Type B pancreatic cell (in vitro differentiated cells): ENCODE measurements at regions not wholly inside any gene's neighbourhood (a gene's known extent, or its start where the extent isn't known, plus 50 kb on each side); places are given as distances from the start of the nearest gene placed in this dataset.

Experiments
- DNase-seq: peaks from one replicate; pipeline ENCODE4 v3.0.0; 2021; ENCODE audit warnings: mixed read lengths; ENCODE audit not compliant: unreplicated experiment; ENCODE audit errors: extremely low spot score
- H3K27ac Mint-ChIP-seq: 2 replicates; pipeline ENCODE4 v1.8.0; 2021; ENCODE audit warnings: mild to moderate bottlenecking, mixed read lengths
- H3K27me3 Mint-ChIP-seq: 2 replicates; pipeline ENCODE4 v1.8.0; 2021; ENCODE audit warnings: mixed read lengths
- H3K36me3 Mint-ChIP-seq: 2 replicates; pipeline ENCODE4 v1.8.0; 2021; ENCODE audit warnings: mixed read lengths
- H3K4me1 Mint-ChIP-seq: one replicate; pipeline ENCODE4 v1.8.0; 2021; ENCODE audit warnings: mixed read lengths; ENCODE audit not compliant: unreplicated experiment
- H3K4me3 Mint-ChIP-seq: 2 replicates; pipeline ENCODE4 v1.8.0; 2021; ENCODE audit warnings: mild to moderate bottlenecking, mixed read lengths
- H3K9me3 Mint-ChIP-seq: 2 replicates; pipeline ENCODE4 v1.8.0; 2021; ENCODE audit warnings: mixed read lengths
- TF ChIP-seq, protein P1 (sequence below): fragments of 200-600 bp; sonication (generic); conservative IDR thresholded peaks from 2 replicates; pipeline ENCODE4 v1.5.0; 2021; ENCODE audit warnings: antibody characterized with exemption, mild to moderate bottlenecking

DNA sequence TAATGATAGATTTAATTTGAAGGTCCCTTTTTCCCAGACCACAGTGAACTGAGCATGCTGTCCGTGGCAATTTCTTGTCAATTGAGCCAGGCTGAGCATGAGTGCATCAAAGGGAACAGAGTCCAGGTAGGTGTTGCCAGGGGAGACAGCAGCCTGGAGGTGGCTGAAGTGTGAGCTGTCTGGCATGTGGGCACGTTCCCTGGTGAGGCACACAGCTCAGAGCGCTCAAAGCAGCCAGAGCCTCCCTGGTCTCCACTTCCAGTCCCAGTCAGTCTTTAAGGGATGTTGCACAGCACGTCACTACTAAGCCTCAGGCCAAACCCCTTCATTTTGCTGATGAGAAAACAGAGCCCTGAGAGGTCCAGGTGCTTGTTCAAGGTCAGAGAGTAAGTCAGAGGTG, 251.4 kb downstream of the MATN1 start:
- Mint-ChIP-seq H3K4me3 (no peak overlapping the region), H3K9me3 (no peaks in the 10 kb centered on the region), H3K27me3 (peaks cover 25% of the 10 kb centered on the region), H3K36me3 (no peaks in the 10 kb centered on the region), H3K27ac (no peak overlapping the region), H3K4me1 (peaks cover 7% of the 10 kb centered on the region)
- no peak for DNase-seq
- TF ChIP-seq, protein P1, sequence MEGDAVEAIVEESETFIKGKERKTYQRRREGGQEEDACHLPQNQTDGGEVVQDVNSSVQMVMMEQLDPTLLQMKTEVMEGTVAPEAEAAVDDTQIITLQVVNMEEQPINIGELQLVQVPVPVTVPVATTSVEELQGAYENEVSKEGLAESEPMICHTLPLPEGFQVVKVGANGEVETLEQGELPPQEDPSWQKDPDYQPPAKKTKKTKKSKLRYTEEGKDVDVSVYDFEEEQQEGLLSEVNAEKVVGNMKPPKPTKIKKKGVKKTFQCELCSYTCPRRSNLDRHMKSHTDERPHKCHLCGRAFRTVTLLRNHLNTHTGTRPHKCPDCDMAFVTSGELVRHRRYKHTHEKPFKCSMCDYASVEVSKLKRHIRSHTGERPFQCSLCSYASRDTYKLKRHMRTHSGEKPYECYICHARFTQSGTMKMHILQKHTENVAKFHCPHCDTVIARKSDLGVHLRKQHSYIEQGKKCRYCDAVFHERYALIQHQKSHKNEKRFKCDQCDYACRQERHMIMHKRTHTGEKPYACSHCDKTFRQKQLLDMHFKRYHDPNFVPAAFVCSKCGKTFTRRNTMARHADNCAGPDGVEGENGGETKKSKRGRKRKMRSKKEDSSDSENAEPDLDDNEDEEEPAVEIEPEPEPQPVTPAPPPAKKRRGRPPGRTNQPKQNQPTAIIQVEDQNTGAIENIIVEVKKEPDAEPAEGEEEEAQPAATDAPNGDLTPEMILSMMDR = no peak

DNA sequence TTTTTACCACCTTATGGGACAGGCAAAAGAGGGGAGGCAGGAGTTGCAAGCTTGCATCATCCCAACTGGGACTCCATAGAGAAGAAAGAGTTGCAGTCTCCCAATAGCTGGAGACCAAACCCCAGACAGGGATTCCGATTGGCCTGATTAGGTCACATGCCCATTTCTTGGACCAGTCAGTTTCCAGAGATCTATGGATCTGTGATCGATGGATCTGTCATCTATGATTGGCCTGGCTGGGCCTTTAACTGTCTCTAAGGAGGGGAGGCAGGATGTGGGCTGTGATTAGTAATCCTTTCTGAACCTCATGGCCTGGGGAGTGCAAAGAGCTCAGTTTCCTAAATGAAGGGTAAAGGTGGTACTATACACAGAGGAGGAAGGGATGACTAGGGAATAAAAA, 252.1 kb downstream of the MATN1 start:
- no peak overlapping the region for H3K4me3 Mint-ChIP-seq
- TF ChIP-seq, protein P1 = no peak
- no peak overlapping the region for H3K27ac Mint-ChIP-seq
- no peaks in the 10 kb centered on the region for H3K36me3 Mint-ChIP-seq
- H3K4me1 Mint-ChIP-seq = peaks cover 7% of the 10 kb centered on the region
- no peaks in the 10 kb centered on the region for H3K9me3 Mint-ChIP-seq
- no peak for DNase-seq
- peaks cover 24% of the 10 kb centered on the region for H3K27me3 Mint-ChIP-seq

DNA sequence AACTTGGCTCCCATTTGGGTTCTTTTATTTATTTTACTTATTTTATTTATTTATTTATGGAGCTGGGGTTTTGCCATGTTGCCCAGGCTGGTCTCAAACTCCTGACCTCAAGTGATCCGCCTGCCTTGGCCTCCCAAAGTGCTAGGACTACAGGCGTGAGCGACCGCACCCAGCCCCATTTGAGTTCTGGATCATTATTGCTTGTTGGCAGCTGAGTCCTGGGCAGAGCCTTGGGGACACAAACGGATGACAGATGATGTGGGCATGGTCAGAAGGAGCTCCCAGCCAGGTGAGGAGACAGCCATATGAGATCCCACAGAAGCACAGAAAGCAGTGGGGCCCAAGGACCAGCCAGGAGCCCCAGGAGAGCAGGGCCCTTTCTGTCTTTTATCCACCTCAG, 254.0 kb downstream of the MATN1 start:
- H3K4me3 Mint-ChIP-seq = no peak overlapping the region
- peaks cover 6% of the 10 kb centered on the region for H3K4me1 Mint-ChIP-seq
- H3K36me3 Mint-ChIP-seq = no peaks in the 10 kb centered on the region
- H3K27me3 Mint-ChIP-seq = peaks cover 9% of the 10 kb centered on the region
- H3K27ac Mint-ChIP-seq = no peak overlapping the region
- TF ChIP-seq, protein P1 = no peak
- H3K9me3 Mint-ChIP-seq = no peaks in the 10 kb centered on the region
- no peak for DNase-seq

DNA sequence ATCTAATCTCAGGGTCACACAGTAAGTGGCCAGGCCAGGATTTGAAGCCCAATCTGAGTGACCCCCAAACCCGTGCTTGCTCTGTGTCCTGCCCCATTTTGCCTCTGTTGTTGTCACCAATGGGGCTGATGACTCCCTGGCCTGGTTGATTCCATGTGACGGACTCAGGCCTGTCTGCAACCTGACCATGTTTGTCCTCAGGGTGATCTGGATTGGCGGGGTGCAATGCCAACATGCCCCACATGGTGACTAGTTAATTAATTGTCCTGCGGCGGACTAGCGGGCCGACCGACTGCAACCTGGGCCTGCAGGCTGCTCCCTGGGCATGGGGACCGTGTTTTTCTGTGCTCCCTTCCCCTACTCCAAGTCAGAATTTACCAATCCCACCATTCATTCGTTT, 256.3 kb downstream of the MATN1 start:
- H3K36me3 Mint-ChIP-seq = no peaks in the 10 kb centered on the region
- TF ChIP-seq, protein P1 = no peak
- DNase-seq = no peak
- peaks cover 3% of the 10 kb centered on the region for H3K4me1 Mint-ChIP-seq
- no peak overlapping the region for H3K27ac Mint-ChIP-seq
- H3K9me3 Mint-ChIP-seq = no peaks in the 10 kb centered on the region
- no peak overlapping the region for H3K4me3 Mint-ChIP-seq
- peaks cover 3% of the 10 kb centered on the region for H3K27me3 Mint-ChIP-seq

DNA sequence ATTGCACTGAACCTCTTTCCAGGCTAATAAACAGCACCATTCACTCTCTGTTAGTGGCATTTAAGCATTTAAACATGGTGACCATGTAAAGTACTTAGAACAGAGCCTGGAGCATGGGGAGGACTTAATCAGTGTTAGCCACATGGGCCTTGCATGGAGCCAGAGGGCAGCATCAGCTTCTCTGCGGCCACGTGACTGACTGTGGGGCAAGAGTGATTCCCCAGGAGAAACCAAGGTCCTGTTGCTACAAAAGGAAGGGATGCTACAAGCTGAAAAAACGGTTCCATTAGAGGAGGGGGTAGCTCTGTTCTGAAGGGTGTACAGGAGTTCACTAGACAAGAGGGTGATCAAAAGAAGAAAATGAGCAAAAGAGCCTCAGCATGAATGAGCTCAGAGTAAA, 256.8 kb downstream of the MATN1 start:
- no peaks in the 10 kb centered on the region for H3K36me3 Mint-ChIP-seq
- DNase-seq = no peak
- peaks cover 3% of the 10 kb centered on the region for H3K4me1 Mint-ChIP-seq
- no peak overlapping the region for H3K27ac Mint-ChIP-seq
- no peak overlapping the region for H3K4me3 Mint-ChIP-seq
- TF ChIP-seq, protein P1 = no peak
- no peaks in the 10 kb centered on the region for H3K9me3 Mint-ChIP-seq
- peaks cover 3% of the 10 kb centered on the region for H3K27me3 Mint-ChIP-seq

DNA sequence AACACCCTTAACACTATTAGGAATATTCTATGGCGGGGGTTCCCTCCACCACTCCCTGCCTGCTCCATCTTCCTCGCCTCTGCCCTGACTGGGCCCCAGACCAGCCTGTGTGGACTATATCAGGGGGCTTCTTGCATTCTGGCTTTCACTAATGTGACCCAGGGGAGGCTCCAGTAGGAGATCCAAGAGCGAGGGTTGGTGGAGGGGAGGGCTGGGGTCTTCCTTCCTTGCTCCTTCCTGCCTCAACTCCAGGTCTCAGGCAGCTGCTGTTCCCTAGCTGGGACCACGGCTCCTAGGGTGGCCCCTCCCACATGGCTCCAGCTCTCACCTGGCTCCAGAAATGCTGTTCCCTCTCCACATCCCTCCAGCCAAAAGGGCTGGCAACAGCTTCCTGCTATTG, 257.4 kb downstream of the MATN1 start:
- H3K36me3 Mint-ChIP-seq = no peaks in the 10 kb centered on the region
- no peak overlapping the region for H3K4me3 Mint-ChIP-seq
- H3K9me3 Mint-ChIP-seq = no peaks in the 10 kb centered on the region
- no peak overlapping the region for H3K27ac Mint-ChIP-seq
- no peak for DNase-seq
- peaks cover under 1% of the 10 kb centered on the region for H3K4me1 Mint-ChIP-seq
- H3K27me3 Mint-ChIP-seq = peaks cover 3% of the 10 kb centered on the region
- TF ChIP-seq, protein P1 = no peak
